HEK293T (cell line): ENCODE measurements at regions not wholly inside any gene's neighbourhood (a gene's known extent, or its start where the extent isn't known, plus 50 kb on each side); places are given as distances from the start of the nearest gene placed in this dataset.

Experiments used
- BHLHE40 ChIP-seq: fragments of 450-650 bp; IDR thresholded peaks from 2 replicates; pipeline ENCODE4 v1.6.1; 2016; ENCODE audit warnings: mild to moderate bottlenecking, moderate library complexity, borderline replicate concordance
- CTBP1 ChIP-seq: fragments of 450-650 bp; IDR thresholded peaks from 2 replicates; pipeline ENCODE4 v1.6.1; 2016; ENCODE audit warnings: borderline replicate concordance
- ELF4 ChIP-seq: fragments of 450-650 bp; IDR thresholded peaks from 2 replicates; pipeline ENCODE4 v1.6.1; 2017; ENCODE audit warnings: antibody characterized with exemption
- FOXM1 ChIP-seq: fragments of 450-650 bp; IDR thresholded peaks from 2 replicates; pipeline ENCODE4 v1.6.1; 2017; ENCODE audit warnings: mild to moderate bottlenecking, borderline replicate concordance
- HDGF ChIP-seq: fragments of 450-650 bp; IDR thresholded peaks from 2 replicates; pipeline ENCODE4 v1.6.1; 2017; ENCODE audit warnings: antibody characterized with exemption, borderline replicate concordance
- PKNOX1 ChIP-seq: fragments of 450-650 bp; IDR thresholded peaks from 2 replicates; pipeline ENCODE4 v1.6.1; 2016
- SP1 ChIP-seq: fragments of 450-650 bp; IDR thresholded peaks from 2 replicates; pipeline ENCODE4 v1.6.1; 2017
- SUZ12 ChIP-seq: fragments of 450-650 bp; IDR thresholded peaks from 2 replicates; pipeline ENCODE4 v1.6.1; 2016; ENCODE audit warnings: mild to moderate bottlenecking
- ZNF384 ChIP-seq: fragments of 450-650 bp; IDR thresholded peaks from 2 replicates; pipeline ENCODE4 v1.6.1; 2016

- no peak for TF ChIP-seq BHLHE40
- TF ChIP-seq ZNF384, result no peak
- TF ChIP-seq PKNOX1, result no peak
- TF ChIP-seq HDGF, result no peak
- TF ChIP-seq FOXM1, result no peak
- TF ChIP-seq SUZ12, result no peak
- no peak for TF ChIP-seq ELF4
- TF ChIP-seq CTBP1, result no peak
- no peak for TF ChIP-seq SP1
Observed at GRCh38 chr9:82147798-82148425, 159.3 kb downstream of the SPATA31D1 start.
